GM12875 (cell line): ENCODE measurements at regions not wholly inside any gene's neighbourhood (a gene's known extent, or its start where the extent isn't known, plus 50 kb on each side); places are given as distances from the start of the nearest gene placed in this dataset.

ENCODE experiments used
- H3K4me3 ChIP-seq: one replicate; pipeline ENCODE4 v1.5.1; 2011; ENCODE audit warnings: low read depth, low read length, control low read depth
- TF ChIP-seq, protein P1 (sequence below): IDR thresholded peaks from 2 replicates; pipeline ENCODE4 v1.5.1; 2011; ENCODE audit warnings: low read depth, mild to moderate bottlenecking, control low read depth, inconsistent platforms, low read length, moderate library complexity, borderline replicate concordance; ENCODE audit not compliant: insufficient read depth

- H3K4me3 ChIP-seq = no peak overlapping the region
- TF ChIP-seq, protein P1, sequence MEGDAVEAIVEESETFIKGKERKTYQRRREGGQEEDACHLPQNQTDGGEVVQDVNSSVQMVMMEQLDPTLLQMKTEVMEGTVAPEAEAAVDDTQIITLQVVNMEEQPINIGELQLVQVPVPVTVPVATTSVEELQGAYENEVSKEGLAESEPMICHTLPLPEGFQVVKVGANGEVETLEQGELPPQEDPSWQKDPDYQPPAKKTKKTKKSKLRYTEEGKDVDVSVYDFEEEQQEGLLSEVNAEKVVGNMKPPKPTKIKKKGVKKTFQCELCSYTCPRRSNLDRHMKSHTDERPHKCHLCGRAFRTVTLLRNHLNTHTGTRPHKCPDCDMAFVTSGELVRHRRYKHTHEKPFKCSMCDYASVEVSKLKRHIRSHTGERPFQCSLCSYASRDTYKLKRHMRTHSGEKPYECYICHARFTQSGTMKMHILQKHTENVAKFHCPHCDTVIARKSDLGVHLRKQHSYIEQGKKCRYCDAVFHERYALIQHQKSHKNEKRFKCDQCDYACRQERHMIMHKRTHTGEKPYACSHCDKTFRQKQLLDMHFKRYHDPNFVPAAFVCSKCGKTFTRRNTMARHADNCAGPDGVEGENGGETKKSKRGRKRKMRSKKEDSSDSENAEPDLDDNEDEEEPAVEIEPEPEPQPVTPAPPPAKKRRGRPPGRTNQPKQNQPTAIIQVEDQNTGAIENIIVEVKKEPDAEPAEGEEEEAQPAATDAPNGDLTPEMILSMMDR = no peak
Observed at GRCh38 chr7:46035166-46035565, 114.1 kb upstream of the IGFBP3 start.

GRCh38 chr7:46034056-46034768, 113.1 kb upstream of the IGFBP3 start:
- no peak overlapping the region for H3K4me3 ChIP-seq
- TF ChIP-seq, protein P1 = no peak

- H3K4me3 ChIP-seq = no peak overlapping the region
- TF ChIP-seq, protein P1 = no peak
Observed at GRCh38 chr7:46033592-46033991, 112.5 kb upstream of the IGFBP3 start.

- TF ChIP-seq, protein P1 = no peak
- no peak overlapping the region for H3K4me3 ChIP-seq
Observed at GRCh38 chr7:46032942-46033341, 111.9 kb upstream of the IGFBP3 start.

DNA sequence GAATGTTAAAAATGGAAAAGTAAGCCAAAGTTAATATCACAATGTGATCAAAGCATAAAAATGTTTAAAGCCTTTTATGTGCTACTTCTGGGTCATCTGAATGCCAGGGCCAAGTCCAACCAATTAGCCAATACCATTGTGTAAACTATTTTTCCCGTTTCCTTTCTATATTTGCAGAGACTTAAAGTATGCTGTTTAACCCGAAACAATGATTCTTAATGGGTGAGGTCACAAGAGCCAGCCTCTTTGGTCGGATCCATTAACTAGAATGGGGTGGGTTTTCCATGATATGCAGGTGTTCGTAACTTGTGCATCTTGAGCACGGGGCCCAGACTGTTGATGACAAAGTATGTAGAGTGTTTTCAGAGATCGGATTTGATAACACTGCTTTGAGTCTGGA, 111.3 kb upstream of the IGFBP3 start:
- H3K4me3 ChIP-seq = no peak overlapping the region
- TF ChIP-seq, protein P1 = no peak

GRCh38 chr7:46029111-46029704, 108.1 kb upstream of the IGFBP3 start:
- TF ChIP-seq, protein P1 = no peak
- no peak overlapping the region for H3K4me3 ChIP-seq

GRCh38 chr7:46028246-46028645, 107.2 kb upstream of the IGFBP3 start:
- TF ChIP-seq, protein P1 = no peak
- H3K4me3 ChIP-seq = no peak overlapping the region
